A549 (cell line): ENCODE measurements at regions not wholly inside any gene's neighbourhood (a gene's known extent, or its start where the extent isn't known, plus 50 kb on each side); places are given as distances from the start of the nearest gene placed in this dataset.

Source experiments
- HOXB13 ChIP-seq: fragments of 250-450 bp; sonication (Bioruptor Pico); IDR thresholded peaks from 2 replicates; pipeline ENCODE4 v1.5.0; 2020; ENCODE audit warnings: low read depth, mild to moderate bottlenecking, moderate library complexity
- JUN ChIP-seq, 2 experiments: fragments of >200 bp; sonication (Bioruptor Twin); formaldehyde crosslinking; IDR thresholded peaks; 2 replicates in 1 of 2; 3 replicates in 1 of 2; pipeline ENCODE4 v1.6.1; 2016 to 2017
- TF ChIP-seq, protein P1 (sequence below): fragments of >200 bp; sonication (Bioruptor Twin); formaldehyde crosslinking; IDR thresholded peaks from 3 replicates; pipeline ENCODE4 v1.5.1; 2016

DNA sequence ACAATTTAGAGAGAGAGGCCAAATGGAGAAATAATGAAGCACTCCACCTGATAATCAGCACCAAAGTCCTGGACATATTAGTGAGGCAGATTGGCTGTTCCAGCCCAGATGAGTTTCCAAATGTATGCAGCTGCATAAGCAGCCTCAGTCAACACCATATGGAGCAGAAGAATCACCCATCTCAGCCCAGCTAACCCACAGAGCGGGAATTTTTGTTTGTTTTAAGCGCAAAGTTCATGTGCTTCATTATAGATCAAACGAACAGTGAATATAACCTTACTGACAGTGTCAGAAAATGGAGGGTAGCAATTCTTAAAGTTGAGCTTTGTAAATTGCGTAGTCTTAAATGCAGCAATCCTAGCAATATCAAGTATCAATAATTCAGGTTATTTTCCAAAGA is 234.0 kb upstream of the CEP162 start:
- no peak for TF ChIP-seq HOXB13 (CRISPR knock-in tag)
- TF ChIP-seq, protein P1, sequence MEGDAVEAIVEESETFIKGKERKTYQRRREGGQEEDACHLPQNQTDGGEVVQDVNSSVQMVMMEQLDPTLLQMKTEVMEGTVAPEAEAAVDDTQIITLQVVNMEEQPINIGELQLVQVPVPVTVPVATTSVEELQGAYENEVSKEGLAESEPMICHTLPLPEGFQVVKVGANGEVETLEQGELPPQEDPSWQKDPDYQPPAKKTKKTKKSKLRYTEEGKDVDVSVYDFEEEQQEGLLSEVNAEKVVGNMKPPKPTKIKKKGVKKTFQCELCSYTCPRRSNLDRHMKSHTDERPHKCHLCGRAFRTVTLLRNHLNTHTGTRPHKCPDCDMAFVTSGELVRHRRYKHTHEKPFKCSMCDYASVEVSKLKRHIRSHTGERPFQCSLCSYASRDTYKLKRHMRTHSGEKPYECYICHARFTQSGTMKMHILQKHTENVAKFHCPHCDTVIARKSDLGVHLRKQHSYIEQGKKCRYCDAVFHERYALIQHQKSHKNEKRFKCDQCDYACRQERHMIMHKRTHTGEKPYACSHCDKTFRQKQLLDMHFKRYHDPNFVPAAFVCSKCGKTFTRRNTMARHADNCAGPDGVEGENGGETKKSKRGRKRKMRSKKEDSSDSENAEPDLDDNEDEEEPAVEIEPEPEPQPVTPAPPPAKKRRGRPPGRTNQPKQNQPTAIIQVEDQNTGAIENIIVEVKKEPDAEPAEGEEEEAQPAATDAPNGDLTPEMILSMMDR = no peak
- no peak for TF ChIP-seq JUN (IDR thresholded peaks at IDR 0.05)
